GM19043 (cell line): ENCODE measurements at regions not wholly inside any gene's neighbourhood (a gene's known extent, or its start where the extent isn't known, plus 50 kb on each side); places are given as distances from the start of the nearest gene placed in this dataset.
"Not testable (repeated sequence)": the region's sequence is repeated elsewhere in the genome, so short reads cannot be mapped to it uniquely, and the experiment has no call there.

Experiments used
- ATAC-seq: cut with Tn5 transposase; IDR thresholded peaks from one replicate; pipeline ENCODE4 v1.9.1; 2021; ENCODE audit warnings: low read depth; ENCODE audit not compliant: unreplicated experiment

- no peak for ATAC-seq
These were observed 116.5 kb upstream of the MAP3K7 start for GRCh38 chr6:90703336-90703735.

DNA sequence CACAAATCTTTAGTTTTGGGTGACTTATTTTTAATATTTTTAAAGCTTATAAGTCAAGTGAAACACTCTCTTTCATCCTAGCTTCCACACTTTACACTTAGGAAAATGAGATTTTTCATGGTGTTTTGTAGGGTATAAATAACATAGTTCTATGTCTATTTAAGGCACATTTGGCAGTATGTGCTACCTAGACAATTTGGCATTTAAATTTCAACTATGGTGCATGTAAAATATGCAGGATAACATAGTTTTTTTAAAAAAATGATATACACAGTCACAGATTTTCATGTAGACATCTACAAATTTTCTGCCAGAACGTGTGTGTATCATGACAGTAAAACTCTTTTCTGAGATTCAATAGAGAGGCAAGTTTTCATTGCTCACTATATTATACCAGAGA lies 115.1 kb upstream of the MAP3K7 start:
- no peak for ATAC-seq

DNA sequence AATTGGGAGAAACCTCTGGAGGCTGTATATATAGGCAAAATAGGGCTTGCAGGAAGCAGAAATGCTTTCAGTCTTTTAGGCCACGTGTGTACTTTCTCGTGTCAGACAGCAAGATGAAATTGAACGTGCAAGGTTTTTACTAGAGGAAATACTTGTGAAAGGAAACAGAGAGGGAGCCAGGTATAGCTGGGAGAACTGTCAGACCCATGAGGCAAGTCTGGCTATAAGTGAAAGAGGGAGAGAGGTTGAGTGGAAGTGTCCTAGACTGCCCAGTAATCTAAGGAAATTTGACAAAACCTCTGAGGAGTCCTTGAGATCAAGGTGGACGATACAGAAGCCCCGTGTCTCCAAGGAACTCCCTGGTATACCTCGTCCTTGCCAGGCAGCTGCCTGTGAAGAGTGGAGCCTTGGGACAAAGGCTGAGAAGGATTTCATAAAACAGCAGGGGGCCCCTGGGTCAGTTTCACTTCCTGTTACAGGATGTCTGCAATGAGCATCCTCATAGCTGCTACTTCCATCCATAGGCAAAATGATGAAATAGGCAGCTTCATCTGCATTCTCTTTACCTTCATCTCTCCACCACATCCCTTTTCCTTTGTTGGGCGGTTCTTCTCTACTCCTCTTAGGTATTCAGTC lies 114.4 kb upstream of the MAP3K7 start:
- no peak for ATAC-seq

- ATAC-seq: no peak
These were observed 108.4 kb upstream of the MAP3K7 start for GRCh38 chr6:90695316-90695715.

GRCh38 chr6:90694802-90695201 lies 107.9 kb upstream of the MAP3K7 start:
- ATAC-seq: no peak

DNA sequence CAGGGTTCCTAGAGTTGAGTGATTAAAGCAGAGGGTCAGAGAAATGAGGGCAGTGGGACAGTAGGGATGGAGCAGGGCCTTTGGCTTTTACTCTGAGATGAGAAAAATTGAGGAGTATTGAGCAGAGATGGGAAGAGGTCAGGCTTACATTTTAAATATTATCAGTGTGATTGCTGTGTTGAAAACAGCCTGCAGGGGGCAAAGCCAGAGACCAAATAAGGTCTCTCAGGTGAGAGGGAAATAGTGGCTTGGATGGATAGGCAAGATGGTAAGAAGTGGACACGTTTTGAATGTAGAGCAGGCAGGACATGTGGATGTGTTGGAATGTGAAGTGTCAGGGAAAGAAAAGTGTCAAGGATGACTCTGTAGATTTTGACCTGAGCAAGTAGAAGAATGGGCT lies 105.0 kb upstream of the MAP3K7 start:
- no peak for ATAC-seq

DNA sequence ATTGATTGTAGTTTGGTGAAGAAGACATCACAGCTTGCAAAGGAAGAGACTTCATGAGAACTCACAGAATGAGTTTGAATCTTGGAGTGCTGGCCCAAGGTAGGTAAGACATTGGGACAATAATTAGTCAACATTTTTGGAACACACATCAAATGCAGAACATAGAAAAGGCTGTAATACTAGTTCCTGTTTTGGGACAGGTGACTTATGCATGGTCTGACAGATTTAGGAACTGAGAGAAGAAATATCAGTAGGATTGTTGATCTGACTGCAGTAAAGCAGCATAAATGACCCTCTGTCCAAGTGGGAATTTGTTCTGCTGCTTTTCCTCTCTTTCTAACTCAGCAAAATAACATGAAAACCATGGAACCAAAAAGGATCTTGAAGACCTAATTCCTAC lies 102.3 kb upstream of the MAP3K7 start:
- ATAC-seq: no peak

DNA sequence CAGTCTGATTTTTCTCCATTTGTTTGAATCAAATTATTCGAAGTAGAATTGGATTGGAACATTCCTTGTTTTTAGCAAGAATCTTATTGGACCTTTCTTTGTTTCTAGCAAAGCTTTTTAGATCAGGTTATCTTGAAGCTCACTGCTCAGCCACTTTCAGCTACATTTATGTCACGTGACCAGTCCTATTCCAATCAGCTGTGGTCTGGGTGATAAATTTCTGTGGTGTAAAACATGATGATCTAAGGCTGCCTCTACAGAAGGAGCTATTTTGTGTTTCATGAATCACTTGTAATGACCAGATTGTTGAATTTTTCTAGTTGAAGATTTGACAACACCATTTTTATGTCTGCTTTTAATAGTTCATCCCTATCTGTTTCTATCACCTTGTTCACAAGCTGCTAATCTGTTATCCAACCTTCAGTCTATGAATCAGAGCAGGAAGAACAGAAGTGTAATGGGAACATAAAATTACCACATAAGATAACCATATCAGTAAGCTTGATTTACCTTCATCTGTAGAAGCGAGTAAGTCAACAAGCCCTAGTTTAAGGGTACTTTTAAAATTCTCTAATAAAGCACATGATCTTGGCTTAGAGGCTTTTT lies 101.0 kb upstream of the MAP3K7 start:
- ATAC-seq: no peak

- ATAC-seq: no peak
These were observed 95.0 kb upstream of the MAP3K7 start for GRCh38 chr6:90681863-90682262.

DNA sequence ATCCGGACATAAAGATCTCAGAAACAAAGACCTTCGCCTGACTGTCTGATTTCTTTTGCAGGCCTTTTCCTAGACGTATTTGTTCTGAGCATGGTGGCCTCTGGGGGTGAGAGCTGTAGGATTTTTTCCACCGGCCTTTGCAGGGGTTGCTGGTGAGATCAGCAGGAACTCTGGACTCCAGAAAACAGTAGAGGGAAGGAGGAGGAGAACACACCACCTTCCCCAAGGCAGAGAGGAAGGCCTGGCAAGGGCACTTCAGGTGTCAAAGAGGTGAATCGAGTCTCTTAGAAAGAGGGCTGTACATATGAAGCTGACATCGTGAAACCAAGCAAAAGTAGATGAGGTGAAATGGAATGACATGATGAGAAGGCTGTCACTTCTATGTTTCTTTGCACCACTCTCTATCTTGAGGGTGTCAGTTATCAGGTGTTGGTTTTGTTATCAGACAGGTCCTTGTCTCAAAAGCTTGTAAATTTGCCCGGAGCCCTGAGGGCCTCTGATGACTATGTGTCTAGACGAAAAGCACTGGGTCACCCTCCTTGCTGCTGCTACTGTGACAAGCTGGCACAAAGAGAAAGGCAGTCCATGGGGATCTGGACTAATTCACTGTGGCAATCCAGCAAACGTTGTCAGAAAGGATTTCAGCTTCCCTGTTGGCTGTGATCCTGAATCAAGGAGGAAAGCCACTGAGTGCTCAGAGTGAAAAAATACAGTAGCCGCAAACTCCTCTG lies 91.3 kb upstream of the MAP3K7 start:
- no peak for ATAC-seq

DNA sequence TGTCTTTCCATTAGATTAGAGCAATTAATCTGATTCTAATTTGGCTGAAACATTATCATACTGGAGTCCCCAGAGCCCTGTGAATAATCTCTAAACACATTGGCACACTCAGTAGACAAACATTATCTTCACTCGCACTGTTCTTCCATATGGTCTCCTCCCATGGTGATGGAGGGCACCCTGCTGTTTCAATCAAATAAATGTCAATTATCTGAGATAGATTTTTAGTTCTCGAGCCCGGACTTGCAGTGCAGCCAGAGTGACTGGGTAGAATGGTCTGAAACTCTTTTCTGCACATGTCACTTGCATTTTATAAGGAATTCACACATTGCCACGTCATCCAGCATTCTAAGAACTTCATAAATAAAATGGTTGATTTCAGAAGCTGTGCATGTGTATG lies 90.6 kb upstream of the MAP3K7 start:
- ATAC-seq: no peak

DNA sequence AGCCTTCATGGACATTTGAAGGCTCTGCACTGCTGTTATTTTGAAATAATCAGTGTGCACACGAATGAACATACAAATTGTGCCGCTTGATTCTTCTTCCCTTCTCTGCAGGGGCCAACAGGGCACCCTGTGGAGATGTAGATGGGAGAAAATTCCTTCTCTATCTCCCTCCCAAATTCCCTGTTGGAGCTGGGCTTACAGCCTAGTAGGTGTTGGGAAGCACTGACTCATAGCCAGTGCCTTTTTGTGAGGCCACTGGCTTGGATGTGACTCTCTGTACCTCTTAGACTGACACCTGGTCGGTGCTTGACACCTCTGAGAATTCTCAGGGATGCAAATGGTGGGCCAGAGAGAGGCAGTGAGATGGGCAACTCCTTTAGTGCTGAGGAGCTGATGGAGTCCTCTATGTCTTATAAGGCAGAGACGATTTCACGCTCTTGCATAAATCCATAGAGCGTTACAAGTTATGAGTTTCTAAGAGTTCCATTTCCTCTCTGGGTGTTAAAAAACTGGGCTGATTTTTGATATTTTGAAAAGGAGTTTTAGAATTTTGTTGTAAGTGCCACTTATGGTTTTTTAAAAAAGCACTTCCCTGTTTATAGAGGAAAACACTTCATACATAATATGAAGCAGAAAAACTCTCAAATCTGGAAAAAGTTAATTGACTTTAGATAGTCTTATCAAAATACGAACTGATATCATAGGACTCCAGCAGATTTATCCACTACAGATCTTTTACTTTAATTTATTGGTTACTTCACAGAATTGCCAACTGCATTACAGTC lies 89.8 kb upstream of the MAP3K7 start:
- ATAC-seq: no peak

DNA sequence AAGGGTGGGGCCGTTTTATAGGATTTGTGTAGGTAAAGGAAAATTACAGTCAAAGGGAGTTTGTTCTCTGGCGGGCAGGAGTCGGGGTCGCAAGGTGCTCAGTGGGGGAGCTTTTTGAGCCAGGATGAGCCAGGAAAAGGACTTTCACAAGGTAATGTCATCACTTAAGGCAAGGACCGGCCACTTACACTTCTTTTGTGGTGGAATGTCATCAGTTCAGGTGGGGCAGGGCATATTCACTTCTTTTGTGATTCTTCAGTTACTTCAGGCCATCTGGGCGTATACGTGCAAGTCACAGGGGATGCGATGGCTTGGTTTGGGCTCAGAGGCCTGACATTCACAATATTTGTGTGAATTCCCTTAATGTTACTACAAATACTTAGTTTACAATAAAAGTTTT lies 88.2 kb upstream of the MAP3K7 start:
- not testable (repeated sequence) for ATAC-seq

GRCh38 chr6:90674077-90674476 lies 87.2 kb upstream of the MAP3K7 start:
- ATAC-seq: not testable (repeated sequence)

DNA sequence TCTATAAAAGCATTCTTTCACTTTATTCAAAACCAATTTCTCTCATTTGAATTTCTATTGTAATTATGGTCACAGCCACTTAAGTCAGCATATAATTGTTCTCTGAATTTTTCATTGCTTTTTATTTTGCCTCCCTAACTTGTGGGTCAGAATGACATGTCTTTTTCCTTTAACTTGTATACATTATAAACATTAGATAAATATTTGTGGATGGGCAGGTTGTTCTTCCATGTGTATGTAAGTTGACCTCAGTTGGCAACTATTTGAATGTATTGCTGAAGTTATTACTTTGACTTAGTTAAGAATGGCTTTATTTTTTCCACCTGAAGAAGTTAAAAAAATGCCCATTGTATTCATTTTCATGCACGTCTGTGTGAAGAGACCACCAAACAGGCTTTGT lies 83.0 kb upstream of the MAP3K7 start:
- no peak for ATAC-seq

GRCh38 chr6:90669420-90669819 lies 82.5 kb upstream of the MAP3K7 start:
- no peak for ATAC-seq

- ATAC-seq: no peak
These were observed 81.3 kb upstream of the MAP3K7 start for GRCh38 chr6:90668141-90668540.

DNA sequence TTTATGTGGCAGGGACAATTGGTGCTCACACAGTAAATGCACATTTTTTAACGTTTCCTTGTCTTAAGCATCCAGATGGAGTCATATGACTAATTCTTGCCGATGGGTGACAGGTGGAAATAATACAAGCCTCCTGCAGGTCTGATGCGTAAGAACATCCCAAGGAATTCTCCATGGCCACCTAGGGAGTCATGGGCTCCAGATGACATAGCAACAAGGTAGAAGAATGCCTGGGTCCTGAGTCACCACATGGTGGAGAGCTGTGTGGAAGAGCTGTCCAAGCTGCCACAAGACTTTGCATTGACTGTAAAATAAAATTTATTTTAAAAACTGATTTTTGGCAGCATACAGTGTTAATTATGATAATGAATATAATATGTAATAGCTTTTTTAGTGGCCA lies 77.0 kb upstream of the MAP3K7 start:
- ATAC-seq: no peak

DNA sequence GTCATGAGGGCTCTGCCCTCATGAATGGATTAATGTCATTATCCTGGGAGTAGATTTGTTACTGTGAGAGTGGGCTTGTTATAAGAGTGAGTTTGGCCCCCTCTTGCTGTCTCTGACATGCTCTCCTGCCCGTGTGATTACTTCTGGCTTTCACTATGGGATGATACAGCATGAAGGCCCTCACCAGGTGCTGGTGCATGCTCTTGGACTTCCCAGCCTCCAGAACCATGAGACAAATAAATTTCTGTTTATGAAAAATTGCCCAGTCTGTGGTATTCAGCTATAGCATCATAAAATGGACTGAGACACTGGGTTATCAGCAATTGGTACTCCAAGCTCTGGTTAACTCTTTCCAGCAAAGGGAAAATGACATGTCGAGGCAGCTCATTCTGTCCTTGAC lies 76.2 kb upstream of the MAP3K7 start:
- no peak for ATAC-seq

DNA sequence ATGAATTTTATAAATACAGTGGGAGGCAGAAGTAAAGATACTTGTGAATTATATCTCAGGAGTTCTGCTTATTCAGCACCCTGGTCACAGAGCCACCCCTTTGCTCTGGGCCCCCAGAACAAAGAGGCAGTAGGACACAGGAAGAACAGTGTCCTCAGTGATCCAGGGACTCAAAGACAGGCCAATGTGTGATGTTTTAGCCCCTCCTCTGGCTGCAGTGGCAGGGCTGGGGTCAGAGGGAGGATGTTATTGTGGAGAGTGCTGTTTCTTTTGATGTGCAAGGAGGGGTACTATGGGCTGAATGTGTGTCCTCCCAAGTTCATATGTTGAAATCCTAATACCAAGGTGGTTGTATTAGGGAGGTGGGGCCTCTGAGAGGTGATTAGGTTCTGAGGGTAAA lies 74.1 kb upstream of the MAP3K7 start:
- no peak for ATAC-seq

GRCh38 chr6:90658497-90658896 lies 71.6 kb upstream of the MAP3K7 start:
- ATAC-seq: no peak
